Neural progenitor cell (in vitro differentiated cells): ENCODE measurements at regions not wholly inside any gene's neighbourhood (a gene's known extent, or its start where the extent isn't known, plus 50 kb on each side); places are given as distances from the start of the nearest gene placed in this dataset.

Experiments used
- DNase-seq: peaks from one replicate; pipeline ENCODE4 v3.0.0-alpha.2; 2016; ENCODE audit warnings: low spot score
- H2AFZ ChIP-seq: fragments of 200-600 bp; sonication (generic); replicated peaks from 2 replicates; pipeline ENCODE4 v1.6.1; 2016; ENCODE audit warnings: antibody characterized with exemption
- H3F3A ChIP-seq: fragments of 200-600 bp; sonication (generic); 2 replicates; pipeline ENCODE4 v1.6.1; 2016; ENCODE audit warnings: antibody characterized with exemption, low read depth
- H3K27ac ChIP-seq: fragments of 200-600 bp; sonication (generic); 2 replicates; pipeline ENCODE4 v1.5.1; 2016; ENCODE audit warnings: mild to moderate bottlenecking
- H3K27me3 ChIP-seq: fragments of 200-600 bp; sonication (generic); 2 replicates; pipeline ENCODE4 v1.6.1; 2016; ENCODE audit warnings: mild to moderate bottlenecking, moderate library complexity
- H3K36me3 ChIP-seq: fragments of 200-600 bp; sonication (generic); 2 replicates; pipeline ENCODE4 v1.5.1; 2016
- H3K4me1 ChIP-seq: fragments of 200-600 bp; sonication (generic); 2 replicates; pipeline ENCODE4 v1.6.1; 2016; ENCODE audit warnings: mixed run types
- H3K4me2 ChIP-seq: fragments of 200-600 bp; sonication (generic); 2 replicates; pipeline ENCODE4 v1.6.1; 2016
- H3K4me3 ChIP-seq: fragments of 200-600 bp; sonication (generic); 2 replicates; pipeline ENCODE4 v1.5.1; 2016
- H3K79me2 ChIP-seq: fragments of 200-600 bp; sonication (generic); 2 replicates; pipeline ENCODE4 v1.6.1; 2016; ENCODE audit warnings: low read depth
- H3K9ac ChIP-seq: fragments of 200-600 bp; sonication (generic); 2 replicates; pipeline ENCODE4 v1.6.1; 2016
- H3K9me3 ChIP-seq: fragments of 200-600 bp; sonication (generic); 2 replicates; pipeline ENCODE4 v1.5.1; 2016; ENCODE audit warnings: low read depth
- H4K20me1 ChIP-seq: fragments of 200-600 bp; sonication (generic); 2 replicates; pipeline ENCODE4 v1.6.1; 2016; ENCODE audit warnings: low read depth
- H3K27ac Mint-ChIP-seq: 3 replicates; pipeline ENCODE4 v1.8.0; 2021; ENCODE audit warnings: mixed read lengths
- H3K27me3 Mint-ChIP-seq: 2 replicates; pipeline ENCODE4 v1.8.0; 2022; ENCODE audit warnings: low read depth, mild to moderate bottlenecking, inconsistent platforms, moderate library complexity, mixed read lengths; ENCODE audit not compliant: insufficient read depth
- H3K36me3 Mint-ChIP-seq: 3 replicates; pipeline ENCODE4 v1.8.0; 2021; ENCODE audit warnings: mixed read lengths
- H3K4me1 Mint-ChIP-seq: 3 replicates; pipeline ENCODE4 v1.8.0; 2021; ENCODE audit warnings: mixed read lengths
- H3K4me3 Mint-ChIP-seq: 3 replicates; pipeline ENCODE4 v1.8.0; 2021; ENCODE audit warnings: mild to moderate bottlenecking, moderate library complexity, mixed read lengths
- H3K9me3 Mint-ChIP-seq: 3 replicates; pipeline ENCODE4 v1.8.0; 2020; ENCODE audit warnings: mixed read lengths
- CTCF ChIP-seq: fragments of 200-600 bp; sonication (generic); IDR thresholded peaks from 2 replicates; pipeline ENCODE4 v1.5.1; 2017; ENCODE audit warnings: antibody characterized with exemption, mild to moderate bottlenecking
- EZH2 ChIP-seq: fragments of 200-600 bp; sonication (generic); IDR thresholded peaks from 2 replicates; pipeline ENCODE4 v1.6.1; 2017; ENCODE audit warnings: antibody characterized with exemption, mild to moderate bottlenecking, moderate library complexity
- EZH2phosphoT487 ChIP-seq: fragments of 200-600 bp; sonication (generic); IDR thresholded peaks from 2 replicates; pipeline ENCODE4 v1.6.1; 2017; ENCODE audit warnings: antibody characterized with exemption

GRCh38 chr17:77722366-77722765, 236.1 kb upstream of the TNRC6C start:
- Mint-ChIP-seq H3K9me3 (peaks cover 19% of the 10 kb centered on the region), H3K4me3 (no peak overlapping the region), H3K27me3 (peaks cover 19% of the 10 kb centered on the region), H3K4me1 (peaks cover 30% of the 10 kb centered on the region), H3K36me3 (no peaks in the 10 kb centered on the region), H3K27ac (no peak overlapping the region)
- no peak for DNase-seq
- H2AFZ ChIP-seq = no peak overlapping the region
- H3K9ac ChIP-seq = no peak overlapping the region
- H3K4me3 ChIP-seq = no peak overlapping the region
- no peaks in the 10 kb centered on the region for H4K20me1 ChIP-seq
- H3K27me3 ChIP-seq = no peaks in the 10 kb centered on the region
- no peak overlapping the region for H3K4me2 ChIP-seq
- H3K9me3 ChIP-seq = no peaks in the 10 kb centered on the region
- no peaks in the 10 kb centered on the region for H3K36me3 ChIP-seq
- peaks cover 17% of the 10 kb centered on the region for H3K4me1 ChIP-seq
- H3K27ac ChIP-seq = no peak overlapping the region
- no peaks in the 10 kb centered on the region for H3K79me2 ChIP-seq
- no peak for TF ChIP-seq EZH2phosphoT487
- TF ChIP-seq CTCF = no peak
- no peak for TF ChIP-seq EZH2
- peaks cover 17% of the 10 kb centered on the region for H3F3A ChIP-seq

- peak overlapping the region; percentile 50 for H3K27ac Mint-ChIP-seq
- Histone ChIP-seq H3F3A (peaks cover 8% of the 10 kb centered on the region), H3K27me3 (no peaks in the 10 kb centered on the region), H4K20me1 (no peaks in the 10 kb centered on the region), H3K4me3 (no peak overlapping the region), H3K4me1 (peaks cover 9% of the 10 kb centered on the region), H2AFZ (no peak overlapping the region), H3K79me2 (no peaks in the 10 kb centered on the region), H3K9ac (no peak overlapping the region), H3K9me3 (no peaks in the 10 kb centered on the region), H3K36me3 (no peaks in the 10 kb centered on the region), H3K4me2 (no peak overlapping the region), H3K27ac (no peak overlapping the region)
- no peaks in the 10 kb centered on the region for H3K36me3 Mint-ChIP-seq
- peaks cover 19% of the 10 kb centered on the region for H3K27me3 Mint-ChIP-seq
- DNase-seq = no peak
- peaks cover 19% of the 10 kb centered on the region for H3K9me3 Mint-ChIP-seq
- H3K4me3 Mint-ChIP-seq = no peak overlapping the region
- TF ChIP-seq EZH2 = no peak
- no peak for TF ChIP-seq CTCF
- TF ChIP-seq EZH2phosphoT487 = no peak
- H3K4me1 Mint-ChIP-seq = peaks cover 33% of the 10 kb centered on the region
These were observed 235.2 kb upstream of the TNRC6C start for GRCh38 chr17:77723071-77723908.

- no peak overlapping the region for H3K9ac ChIP-seq
- H3K27me3 Mint-ChIP-seq = peaks cover 12% of the 10 kb centered on the region
These were observed 234.3 kb upstream of the TNRC6C start for GRCh38 chr17:77723909-77724875.

More at GRCh38 chr17:77723909-77724875, 234.3 kb upstream of the TNRC6C start:
- Mint-ChIP-seq H3K4me1 (peaks cover 30% of the 10 kb centered on the region), H3K4me3 (no peak overlapping the region), H3K36me3 (no peaks in the 10 kb centered on the region), H3K27ac (peak overlapping the region; percentile 94), H3K9me3 (peaks cover 11% of the 10 kb centered on the region)
- H2AFZ ChIP-seq = no peak overlapping the region
- no peak overlapping the region for H3K4me3 ChIP-seq
- no peaks in the 10 kb centered on the region for H3K9me3 ChIP-seq
- no peak for TF ChIP-seq CTCF
- no peak for TF ChIP-seq EZH2
- no peak for TF ChIP-seq EZH2phosphoT487
- H4K20me1 ChIP-seq = no peaks in the 10 kb centered on the region
- H3K4me2 ChIP-seq = no peak overlapping the region
- no peaks in the 10 kb centered on the region for H3K27me3 ChIP-seq
- no peak overlapping the region for H3K27ac ChIP-seq
- no peaks in the 10 kb centered on the region for H3F3A ChIP-seq
- H3K36me3 ChIP-seq = no peaks in the 10 kb centered on the region
- no peak for DNase-seq
- H3K4me1 ChIP-seq = peaks cover 6% of the 10 kb centered on the region
- H3K79me2 ChIP-seq = no peaks in the 10 kb centered on the region
